Stomach (tissue), 8 donors: ENCODE measurements at regions not wholly inside any gene's neighbourhood (a gene's known extent, or its start where the extent isn't known, plus 50 kb on each side); places are given as distances from the start of the nearest gene placed in this dataset.

Experiments
- DNase-seq, 2 donors: peaks; one replicate each; pipeline versions ENCODE4 v3.0.0 to v3.0.0-alpha.2; 2013 to 2019
- H3K27ac ChIP-seq, 5 donors: fragments of 200-600 bp in 4 of 5; sonication (generic) in 4 of 5; one replicate each; pipeline ENCODE4 v1.5.1; 2013 to 2019; ENCODE audit warnings: mild to moderate bottlenecking in 1 of 5, moderate library complexity in 1 of 5
- H3K27me3 ChIP-seq, 3 donors: fragments of 200-600 bp; sonication (generic); one replicate each; pipeline ENCODE4 v1.5.1; 2017 to 2019; ENCODE audit warnings: mixed run types in 1 of 3
- H3K36me3 ChIP-seq, 4 donors: fragments of 200-600 bp; sonication (generic); 1 replicate in 3 of 4; 2 replicates in 1 of 4; pipeline ENCODE4 v1.5.1; 2016 to 2019
- H3K4me1 ChIP-seq, 4 donors: fragments of 200-600 bp; sonication (generic); one replicate each; pipeline ENCODE4 v1.5.1; 2016 to 2019
- H3K4me3 ChIP-seq, 4 donors: fragments of 200-600 bp; sonication (generic) in 3 of 4; one replicate each; pipeline ENCODE4 v1.5.1; 2016 to 2019; ENCODE audit warnings: mild to moderate bottlenecking in 1 of 4
- H3K9me3 ChIP-seq, 4 donors: fragments of 200-600 bp; sonication (generic); one replicate each; pipeline ENCODE4 v1.5.1; 2016 to 2019
- CTCF ChIP-seq, 7 experiments: fragments of 450-650 bp in 4 of 7; fragments of 200-600 bp in 3 of 7; sonication (generic) in 3 of 7; IDR thresholded peaks; one replicate each; pipeline ENCODE4 v1.5.1; 2016 to 2019; ENCODE audit warnings: antibody characterized with exemption in 7 of 7, control low read depth in 2 of 7, mild to moderate bottlenecking in 1 of 7
- EP300 ChIP-seq: sonication (generic); formaldehyde crosslinking; IDR thresholded peaks from one replicate; pipeline ENCODE4 v1.6.1; 2017; ENCODE audit warnings: antibody characterized with exemption
- POLR2A ChIP-seq, 4 donors: fragments of 450-650 bp; IDR thresholded peaks; one replicate each; pipeline ENCODE4 v1.6.1; 2016; ENCODE audit warnings: antibody characterized with exemption in 4 of 4, control low read depth in 2 of 4, mild to moderate bottlenecking in 1 of 4, moderate library complexity in 1 of 4
- POLR2AphosphoS5 ChIP-seq, 3 donors: sonication (generic); formaldehyde crosslinking; IDR thresholded peaks; one replicate each; pipeline ENCODE4 v1.6.1; 2016; ENCODE audit warnings: antibody characterized with exemption in 3 of 3
- WGBS, 5 donors: extraction: QIAGEN DNeasy Blood & Tissue Kit in 3 of 5; methylation state at CpG; one replicate each; pipeline versions ENCODE4 v1.1.5 to v1.1.7; 2013 to 2018; 5-methylcytosine and 5-hydroxymethylcytosine counted together
- intact Hi-C: fragments of 100-400 bp; cut with DNase I; formaldehyde crosslinking; loops from one replicate; pipeline ENCODE4 v1.15.1; 2023; ENCODE audit warnings: low total_unique reads
- donor health status: healthy with polysubstance abuse.
- donor health status: Bipolar disorder and iron deficiency.
- donor health status: healthy.

- 77 to 87% (median 79%) methylated on average over 5 of the region's 5 CpGs for WGBS, 5 donors
- peaks cover 0 to 12% (median 0%) of the 10 kb centered on the region in 3 donors for H3K27me3 ChIP-seq
- no peak overlapping the region for H3K27ac ChIP-seq
- no peaks in the 10 kb centered on the region for H3K36me3 ChIP-seq
- no peak for TF ChIP-seq POLR2A (IDR thresholded peaks at IDR 0.05)
- TF ChIP-seq CTCF (IDR thresholded peaks at IDR 0.05), result no peak
- no peak for TF ChIP-seq EP300
- no peak for TF ChIP-seq POLR2AphosphoS5 (IDR thresholded peaks at IDR 0.05)
- no peak for DNase-seq
- no peak overlapping the region for H3K4me3 ChIP-seq
- H3K9me3 ChIP-seq, result no peaks in the 10 kb centered on the region
- peaks cover 3 to 15% (median 8%) of the 10 kb centered on the region in 4 donors for H3K4me1 ChIP-seq
- intact Hi-C loops, result no loop called here
These were observed 86.3 kb upstream of the NFE2L3 start for GRCh38 chr7:26065652-26066051.

- no peaks in the 10 kb centered on the region for H3K9me3 ChIP-seq
- H3K36me3 ChIP-seq, result no peaks in the 10 kb centered on the region
- H3K4me1 ChIP-seq, result peaks cover 0 to 5% (median under 1%) of the 10 kb centered on the region in 4 donors
- no peak for DNase-seq
- WGBS, 5 donors, result 85 to 95% (median 90%) methylated on average over 1 of the region's 1 CpG
- H3K4me3 ChIP-seq, result no peak overlapping the region
- intact Hi-C loops, result no loop called here
- TF ChIP-seq POLR2AphosphoS5 (IDR thresholded peaks at IDR 0.05), result no peak
- TF ChIP-seq CTCF (IDR thresholded peaks at IDR 0.05), result no peak
- TF ChIP-seq POLR2A (IDR thresholded peaks at IDR 0.05), result no peak
- no peak for TF ChIP-seq EP300
- H3K27me3 ChIP-seq, result peaks cover 0 to 11% (median 0%) of the 10 kb centered on the region in 3 donors
- no peak overlapping the region for H3K27ac ChIP-seq
These were observed 85.3 kb upstream of the NFE2L3 start for GRCh38 chr7:26066736-26067135.

- TF ChIP-seq EP300, result no peak
- TF ChIP-seq CTCF (IDR thresholded peaks at IDR 0.05), result no peak
- TF ChIP-seq POLR2AphosphoS5 (IDR thresholded peaks at IDR 0.05), result no peak
- no peak for TF ChIP-seq POLR2A (IDR thresholded peaks at IDR 0.05)
- peaks cover 0 to 19% (median 0%) of the 10 kb centered on the region in 3 donors for H3K27me3 ChIP-seq
- no peaks in the 10 kb centered on the region for H3K4me1 ChIP-seq
- DNase-seq, result no peak
- no peak overlapping the region for H3K27ac ChIP-seq
- H3K36me3 ChIP-seq, result no peaks in the 10 kb centered on the region
- H3K9me3 ChIP-seq, result no peaks in the 10 kb centered on the region
- intact Hi-C loops, result no loop called here
- WGBS, 5 donors, result 83 to 96% (median 90%) methylated on average over 2 of the region's 2 CpGs
- no peak overlapping the region for H3K4me3 ChIP-seq
These were observed 81.7 kb upstream of the NFE2L3 start for GRCh38 chr7:26070290-26070689.

GRCh38 chr7:26071622-26072456 lies 80.2 kb upstream of the NFE2L3 start:
- WGBS, 5 donors, result 79 to 90% (median 84%) methylated on average over 4 of the region's 4 CpGs
- Histone ChIP-seq H3K27me3 (peaks cover 0 to 28% (median 0%) of the 10 kb centered on the region in 3 donors), H3K9me3 (no peaks in the 10 kb centered on the region), H3K4me3 (no peak overlapping the region), H3K27ac (no peak overlapping the region), H3K4me1 (no peaks in the 10 kb centered on the region), H3K36me3 (no peaks in the 10 kb centered on the region)
- peak in 1 of 2 donors; percentile 62 for DNase-seq
- intact Hi-C loops, result no loop called here
- TF ChIP-seq POLR2AphosphoS5 (IDR thresholded peaks at IDR 0.05) (no peak), CTCF (IDR thresholded peaks at IDR 0.05) (no peak), POLR2A (IDR thresholded peaks at IDR 0.05) (no peak), EP300 (no peak)
